PFSK-1 (cell line): ENCODE measurements at regions not wholly inside any gene's neighbourhood (a gene's known extent, or its start where the extent isn't known, plus 50 kb on each side); places are given as distances from the start of the nearest gene placed in this dataset.

ENCODE experiments used
- FOXP2 ChIP-seq: optimal IDR thresholded peaks from 2 replicates; pipeline ENCODE3; 2011; ENCODE audit warnings: borderline replicate concordance, control low read depth, inconsistent platforms; ENCODE audit not compliant: insufficient read depth; ENCODE audit errors: extremely low read length, extremely low read depth
- POLR2AphosphoS5 ChIP-seq: IDR thresholded peaks from 2 replicates; pipeline ENCODE4 v1.6.1; 2012; ENCODE audit warnings: low read depth, mild to moderate bottlenecking, control low read depth, low read length, moderate library complexity
- REST ChIP-seq, 2 experiments: IDR thresholded peaks; 2 replicates each; pipeline versions ENCODE4 v1.6.1 to v1.8.0; 2011 to 2012; ENCODE audit warnings: low read depth in 2 of 2, low read length in 2 of 2, control low read depth in 1 of 2, inconsistent platforms in 1 of 2, mild to moderate bottlenecking in 1 of 2, moderate library complexity in 1 of 2; ENCODE audit not compliant: insufficient read depth in 1 of 2
- SIN3A ChIP-seq: IDR thresholded peaks from 2 replicates; pipeline ENCODE4 v1.6.1; 2012; ENCODE audit warnings: mild to moderate bottlenecking, low read length, moderate library complexity, borderline replicate concordance; ENCODE audit not compliant: insufficient read depth
- TAF1 ChIP-seq: IDR thresholded peaks from 2 replicates; pipeline ENCODE4 v1.6.1; 2012; ENCODE audit warnings: low read length, control low read depth, borderline replicate concordance; ENCODE audit not compliant: insufficient read depth

DNA sequence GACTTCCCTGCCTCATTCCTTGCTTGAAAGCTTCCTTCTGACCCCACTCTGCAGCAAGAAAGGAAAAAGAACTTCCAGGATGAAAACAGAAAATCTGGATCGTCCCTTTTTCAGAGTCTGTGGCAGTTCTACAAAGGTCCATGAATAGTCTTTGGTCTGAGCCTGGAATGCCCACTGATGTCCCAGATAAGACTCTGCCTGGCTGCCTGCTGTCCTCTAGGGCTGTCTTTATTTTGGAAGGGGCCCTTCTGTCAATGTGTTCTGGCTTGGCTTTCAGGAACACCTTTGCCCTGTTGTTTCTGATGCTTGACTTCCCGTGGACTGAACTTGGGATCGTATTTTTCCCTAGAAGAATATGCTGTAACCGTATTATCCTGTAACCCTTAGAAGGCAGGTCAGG, 114.7 kb upstream of the LNX1 start:
- no peak for TF ChIP-seq SIN3A
- no peak for TF ChIP-seq REST (IDR thresholded peaks at IDR 0.05; ENCODE audit: insufficient read depth in 1 of 2, low read depth in 2 of 2, low read length in 2 of 2)
- no peak for TF ChIP-seq POLR2AphosphoS5
- TF ChIP-seq TAF1, result no peak
- no peak for TF ChIP-seq FOXP2
